MM.1S (cell line): ENCODE measurements at regions not wholly inside any gene's neighbourhood (a gene's known extent, or its start where the extent isn't known, plus 50 kb on each side); places are given as distances from the start of the nearest gene placed in this dataset.

Experiments used
- EZH2 ChIP-seq: fragments of 300-600 bp; sonication (generic); optimal IDR thresholded peaks from 2 replicates; pipeline ENCODE3; 2017; ENCODE audit warnings: low read depth, mild to moderate bottlenecking, antibody characterized with exemption, low read length, mixed read lengths
- TF ChIP-seq, protein P1 (sequence below): fragments of 300-600 bp; sonication (generic); IDR thresholded peaks from 2 replicates; pipeline ENCODE4 v1.5.1; 2016; ENCODE audit warnings: antibody characterized with exemption, low read length, mixed read lengths

DNA sequence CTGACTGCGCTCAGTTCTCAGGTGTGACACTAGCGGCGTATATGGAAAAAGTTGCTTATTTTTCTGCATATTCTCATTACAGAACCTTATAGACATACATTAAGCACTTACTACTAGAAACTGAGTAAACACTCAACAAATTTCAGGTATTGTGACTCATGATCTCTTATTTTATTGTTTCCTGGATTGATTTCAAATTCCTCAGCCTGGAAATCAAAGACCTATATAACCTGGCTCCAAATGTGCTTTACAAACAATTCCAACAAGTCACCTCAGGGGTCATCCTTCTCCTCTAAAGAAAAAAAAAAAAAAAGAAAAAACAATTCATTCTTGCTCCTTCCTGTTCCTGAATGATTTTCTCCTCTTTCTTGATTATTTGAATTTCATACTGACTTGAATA is 152.3 kb downstream of the ADAM29 start:
- TF ChIP-seq, protein P1, sequence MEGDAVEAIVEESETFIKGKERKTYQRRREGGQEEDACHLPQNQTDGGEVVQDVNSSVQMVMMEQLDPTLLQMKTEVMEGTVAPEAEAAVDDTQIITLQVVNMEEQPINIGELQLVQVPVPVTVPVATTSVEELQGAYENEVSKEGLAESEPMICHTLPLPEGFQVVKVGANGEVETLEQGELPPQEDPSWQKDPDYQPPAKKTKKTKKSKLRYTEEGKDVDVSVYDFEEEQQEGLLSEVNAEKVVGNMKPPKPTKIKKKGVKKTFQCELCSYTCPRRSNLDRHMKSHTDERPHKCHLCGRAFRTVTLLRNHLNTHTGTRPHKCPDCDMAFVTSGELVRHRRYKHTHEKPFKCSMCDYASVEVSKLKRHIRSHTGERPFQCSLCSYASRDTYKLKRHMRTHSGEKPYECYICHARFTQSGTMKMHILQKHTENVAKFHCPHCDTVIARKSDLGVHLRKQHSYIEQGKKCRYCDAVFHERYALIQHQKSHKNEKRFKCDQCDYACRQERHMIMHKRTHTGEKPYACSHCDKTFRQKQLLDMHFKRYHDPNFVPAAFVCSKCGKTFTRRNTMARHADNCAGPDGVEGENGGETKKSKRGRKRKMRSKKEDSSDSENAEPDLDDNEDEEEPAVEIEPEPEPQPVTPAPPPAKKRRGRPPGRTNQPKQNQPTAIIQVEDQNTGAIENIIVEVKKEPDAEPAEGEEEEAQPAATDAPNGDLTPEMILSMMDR = no peak
- no peak for TF ChIP-seq EZH2
